22Rv1 (cell line): ENCODE measurements at regions not wholly inside any gene's neighbourhood (a gene's known extent, or its start where the extent isn't known, plus 50 kb on each side); places are given as distances from the start of the nearest gene placed in this dataset.

ENCODE experiments used
- H3K27ac ChIP-seq: fragments of 450-650 bp; 2 replicates; pipeline ENCODE4 v1.5.1; 2017
- ZFX ChIP-seq: fragments of 450-650 bp; IDR thresholded peaks from 2 replicates; pipeline ENCODE4 v1.6.1; 2017; ENCODE audit warnings: antibody characterized with exemption, borderline replicate concordance
- TF ChIP-seq, protein P1 (sequence below): fragments of 450-650 bp; IDR thresholded peaks from 2 replicates; pipeline ENCODE4 v1.5.1; 2017; ENCODE audit warnings: mild to moderate bottlenecking

DNA sequence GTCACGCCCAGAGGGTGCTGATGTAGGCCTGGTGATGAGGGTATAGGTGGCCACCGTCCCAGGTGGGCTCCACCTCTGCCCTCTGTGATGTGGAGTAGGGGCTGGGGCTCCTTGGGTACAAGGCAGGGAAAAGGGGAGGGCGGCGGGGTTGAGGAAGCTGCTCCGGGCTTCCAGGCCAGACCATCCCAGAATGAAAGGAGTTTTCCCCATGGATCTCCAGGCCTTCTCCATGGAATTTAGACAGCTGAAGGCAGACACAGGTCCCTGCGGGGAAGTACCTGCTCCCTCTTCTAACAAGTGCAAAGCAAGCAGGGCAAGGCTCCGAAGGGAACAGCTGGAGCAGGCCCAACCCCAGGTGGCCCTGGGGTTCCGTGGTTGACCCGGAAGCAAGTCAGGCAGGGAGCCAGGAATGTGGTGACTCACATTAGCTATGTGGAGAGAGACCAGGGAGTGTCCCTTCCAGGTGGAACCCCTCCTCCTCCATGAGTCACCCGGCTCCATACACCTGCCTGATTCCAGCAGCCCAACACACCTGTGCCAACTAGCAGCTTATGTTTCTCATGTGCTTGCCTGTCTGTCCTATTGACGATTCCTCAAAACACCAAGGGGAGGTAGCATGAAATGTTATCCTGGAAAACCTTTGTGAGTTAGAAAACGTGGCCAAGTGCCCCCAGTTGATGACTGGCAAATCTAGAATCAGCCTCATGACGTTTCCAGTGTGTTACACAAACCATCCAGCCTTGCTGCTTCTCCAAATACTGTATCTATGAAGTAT is 59.7 kb upstream of the SNX9 start:
- TF ChIP-seq, protein P1, sequence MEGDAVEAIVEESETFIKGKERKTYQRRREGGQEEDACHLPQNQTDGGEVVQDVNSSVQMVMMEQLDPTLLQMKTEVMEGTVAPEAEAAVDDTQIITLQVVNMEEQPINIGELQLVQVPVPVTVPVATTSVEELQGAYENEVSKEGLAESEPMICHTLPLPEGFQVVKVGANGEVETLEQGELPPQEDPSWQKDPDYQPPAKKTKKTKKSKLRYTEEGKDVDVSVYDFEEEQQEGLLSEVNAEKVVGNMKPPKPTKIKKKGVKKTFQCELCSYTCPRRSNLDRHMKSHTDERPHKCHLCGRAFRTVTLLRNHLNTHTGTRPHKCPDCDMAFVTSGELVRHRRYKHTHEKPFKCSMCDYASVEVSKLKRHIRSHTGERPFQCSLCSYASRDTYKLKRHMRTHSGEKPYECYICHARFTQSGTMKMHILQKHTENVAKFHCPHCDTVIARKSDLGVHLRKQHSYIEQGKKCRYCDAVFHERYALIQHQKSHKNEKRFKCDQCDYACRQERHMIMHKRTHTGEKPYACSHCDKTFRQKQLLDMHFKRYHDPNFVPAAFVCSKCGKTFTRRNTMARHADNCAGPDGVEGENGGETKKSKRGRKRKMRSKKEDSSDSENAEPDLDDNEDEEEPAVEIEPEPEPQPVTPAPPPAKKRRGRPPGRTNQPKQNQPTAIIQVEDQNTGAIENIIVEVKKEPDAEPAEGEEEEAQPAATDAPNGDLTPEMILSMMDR, result no peak
- no peak for TF ChIP-seq ZFX
- no peak overlapping the region for H3K27ac ChIP-seq

DNA sequence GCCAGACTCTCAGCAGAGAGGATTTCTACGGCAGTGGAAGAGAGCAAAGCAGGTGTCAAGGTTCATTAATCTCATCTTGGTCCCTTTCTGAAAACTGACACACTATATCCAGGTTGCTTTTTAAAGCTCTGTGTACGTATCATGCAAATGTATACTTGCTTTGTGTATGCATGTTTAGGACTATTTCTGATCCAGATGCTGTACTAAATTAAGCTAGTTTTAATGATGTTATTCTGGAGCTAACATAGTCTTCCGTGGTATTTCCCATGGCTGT is 59.2 kb upstream of the SNX9 start:
- TF ChIP-seq, protein P1, result no peak
- TF ChIP-seq ZFX, result no peak
- H3K27ac ChIP-seq, result no peak overlapping the region

DNA sequence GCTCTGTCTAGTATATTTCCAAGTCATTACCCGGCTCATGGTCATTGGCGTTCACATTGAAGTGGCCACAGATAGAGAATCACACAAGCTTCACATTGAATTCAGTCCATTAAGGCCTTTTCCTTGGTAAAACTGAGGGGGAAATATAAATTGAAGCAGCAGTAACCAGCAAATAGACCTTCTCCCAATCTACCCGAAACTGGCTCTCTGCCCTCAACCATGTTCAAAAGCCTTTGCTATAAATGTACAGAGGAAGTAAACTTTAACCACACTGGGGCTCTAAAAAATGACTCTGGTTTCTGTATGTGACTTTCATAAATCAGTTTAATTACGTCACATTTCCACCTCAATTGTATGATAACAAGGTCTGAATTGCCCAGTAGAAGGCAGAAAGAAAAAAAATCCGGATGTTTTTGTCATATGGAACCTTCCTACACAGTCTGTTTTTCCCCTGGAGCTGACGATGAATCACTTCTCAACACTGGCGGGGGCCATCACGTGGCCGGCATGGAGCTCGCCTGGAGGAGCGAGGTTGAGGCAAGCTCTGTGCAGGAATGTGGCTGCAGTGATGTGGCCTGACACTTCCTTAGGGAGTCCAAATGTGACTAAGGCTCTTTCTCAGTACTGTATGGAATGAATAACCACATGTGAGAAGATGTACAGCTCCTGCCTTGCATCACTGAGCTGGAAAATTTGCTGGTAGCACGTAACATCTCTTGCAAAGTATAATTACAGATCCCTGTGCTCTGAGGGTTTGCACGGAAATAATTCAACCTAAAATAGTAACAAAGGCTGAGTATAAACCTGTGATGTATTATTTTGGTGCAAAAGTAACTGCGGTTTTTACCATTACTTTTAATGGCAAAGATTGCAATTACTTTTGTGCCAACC is 58.6 kb upstream of the SNX9 start:
- TF ChIP-seq ZFX, result no peak
- TF ChIP-seq, protein P1, result no peak
- H3K27ac ChIP-seq, result no peak overlapping the region

DNA sequence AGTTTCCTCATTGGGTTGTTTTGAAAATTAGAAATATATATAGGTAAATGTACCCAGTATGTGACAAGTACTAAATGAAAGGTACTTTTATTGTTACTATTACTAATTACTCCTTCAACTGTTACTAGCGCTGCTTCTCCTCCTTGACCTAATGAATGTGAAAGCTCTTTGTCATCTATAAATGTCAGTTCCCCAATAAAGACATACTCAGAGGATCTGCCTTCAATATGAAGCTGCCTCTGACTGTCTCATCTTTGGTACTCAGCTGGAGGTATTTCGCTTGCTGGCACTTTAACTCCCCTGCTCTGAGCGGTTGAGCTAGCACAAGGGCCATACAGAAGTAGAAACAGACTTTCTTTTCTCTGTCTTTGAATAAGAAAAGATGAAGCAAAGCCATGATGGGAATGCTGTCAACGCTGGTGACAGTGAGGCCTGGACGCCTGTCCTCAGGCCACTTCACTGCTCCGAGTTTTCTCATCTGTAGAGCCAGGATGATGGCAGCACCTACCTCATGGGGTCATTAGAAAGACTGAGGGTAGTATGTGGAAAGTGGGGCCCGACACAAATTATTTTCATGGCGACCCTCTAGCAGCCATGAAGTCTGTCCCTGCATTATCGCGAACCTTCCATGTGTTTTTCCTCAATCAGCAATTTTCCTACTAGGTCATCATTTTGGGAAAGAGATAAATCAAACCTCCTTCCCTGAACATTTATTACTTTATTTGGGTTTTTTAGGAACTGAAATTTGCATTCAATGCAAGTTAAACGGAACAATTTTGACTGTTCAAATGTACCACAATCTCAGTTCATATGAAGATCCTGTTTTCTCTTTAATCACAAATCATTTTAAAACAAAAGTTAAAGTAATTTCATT is 55.9 kb upstream of the SNX9 start:
- TF ChIP-seq, protein P1, result no peak
- no peak for TF ChIP-seq ZFX
- no peak overlapping the region for H3K27ac ChIP-seq

DNA sequence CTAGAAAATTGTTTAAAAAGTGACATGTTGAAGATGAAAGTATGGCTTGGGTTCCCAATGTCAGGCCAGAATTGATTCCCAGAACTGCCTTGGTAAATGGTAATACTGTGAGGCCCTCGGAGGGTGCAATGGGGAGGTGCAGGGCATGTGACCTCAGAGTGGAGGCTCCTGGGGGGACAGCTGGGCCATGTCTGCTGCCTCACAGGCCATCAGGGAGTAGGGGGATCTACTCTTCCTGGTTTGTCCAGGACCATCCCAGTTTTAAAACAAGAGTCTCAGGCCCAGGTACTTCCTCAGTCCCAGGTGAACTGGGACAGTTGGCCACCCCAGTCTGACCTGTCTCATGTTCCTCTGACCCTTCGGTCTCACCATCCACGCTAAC is 55.3 kb upstream of the SNX9 start:
- TF ChIP-seq, protein P1, result no peak
- TF ChIP-seq ZFX, result no peak
- H3K27ac ChIP-seq, result no peak overlapping the region

DNA sequence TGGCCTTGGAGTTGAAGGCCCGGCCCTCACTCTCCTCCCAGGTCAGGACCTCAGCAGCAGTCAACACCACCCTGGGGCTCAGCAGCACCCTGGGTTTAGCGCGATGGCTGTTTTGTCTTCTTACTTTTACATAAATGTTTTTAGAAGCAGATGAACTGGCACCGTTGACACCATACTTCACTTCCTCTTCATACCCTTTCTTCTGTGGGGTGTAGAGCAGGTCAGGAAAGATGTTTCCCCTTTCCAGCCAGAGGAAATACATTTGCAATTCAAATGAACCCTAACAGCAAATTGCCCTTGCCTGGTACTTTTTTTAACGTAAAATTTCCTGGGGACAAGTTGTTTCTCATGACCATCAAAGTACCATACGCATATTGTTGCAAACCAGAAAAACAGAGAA is 54.7 kb upstream of the SNX9 start:
- TF ChIP-seq, protein P1, result no peak
- no peak for TF ChIP-seq ZFX
- H3K27ac ChIP-seq, result no peak overlapping the region
